WI38 (cell line): ENCODE measurements at regions not wholly inside any gene's neighbourhood (a gene's known extent, or its start where the extent isn't known, plus 50 kb on each side); places are given as distances from the start of the nearest gene placed in this dataset.

Source experiments
- H3K4me3 ChIP-seq: 2 replicates; pipeline ENCODE4 v1.5.1; 2011; ENCODE audit warnings: low read depth, mild to moderate bottlenecking, control low read depth, low read length
- TF ChIP-seq, protein P1 (sequence below): IDR thresholded peaks from 2 replicates; pipeline ENCODE4 v1.5.1; 2012; ENCODE audit warnings: low read depth, mild to moderate bottlenecking, control low read depth, low read length

DNA sequence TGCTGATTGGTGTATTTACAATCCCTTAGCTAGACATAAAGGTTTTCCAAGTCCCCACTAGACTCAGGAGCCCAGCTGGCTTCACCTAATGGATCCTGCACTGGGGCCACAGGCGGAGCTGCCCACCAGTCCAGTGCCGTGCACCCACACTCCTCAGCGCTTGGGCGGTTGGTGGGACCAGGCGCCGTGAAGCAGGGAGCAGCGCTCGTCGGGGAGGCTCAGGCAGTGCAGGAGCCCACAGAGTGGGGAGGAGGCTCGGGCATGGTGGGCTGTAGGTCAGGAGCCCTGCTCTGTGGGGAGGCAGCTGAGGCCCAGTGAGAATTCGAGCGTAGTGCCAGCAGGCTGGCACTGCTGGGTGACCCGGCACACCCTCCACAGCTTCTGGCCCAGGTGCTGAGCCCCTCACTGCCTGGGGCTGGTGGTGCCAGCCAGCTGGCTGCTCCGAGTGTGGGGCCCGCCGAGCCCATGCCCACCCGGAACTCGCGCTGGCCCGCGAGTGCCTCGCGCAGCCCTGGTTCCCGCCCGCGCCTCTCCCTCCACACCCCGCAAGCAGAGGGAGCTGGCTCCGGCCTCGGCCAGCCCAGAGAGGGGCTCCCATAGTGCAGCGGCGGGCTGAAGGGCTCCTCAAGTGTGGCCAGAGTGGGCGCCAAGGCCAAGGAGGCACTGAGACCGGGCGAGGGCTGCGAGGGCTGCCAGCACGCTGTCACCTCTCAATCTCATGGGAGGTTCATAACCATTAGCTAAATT is 475.6 kb upstream of the DCC start:
- TF ChIP-seq, protein P1, sequence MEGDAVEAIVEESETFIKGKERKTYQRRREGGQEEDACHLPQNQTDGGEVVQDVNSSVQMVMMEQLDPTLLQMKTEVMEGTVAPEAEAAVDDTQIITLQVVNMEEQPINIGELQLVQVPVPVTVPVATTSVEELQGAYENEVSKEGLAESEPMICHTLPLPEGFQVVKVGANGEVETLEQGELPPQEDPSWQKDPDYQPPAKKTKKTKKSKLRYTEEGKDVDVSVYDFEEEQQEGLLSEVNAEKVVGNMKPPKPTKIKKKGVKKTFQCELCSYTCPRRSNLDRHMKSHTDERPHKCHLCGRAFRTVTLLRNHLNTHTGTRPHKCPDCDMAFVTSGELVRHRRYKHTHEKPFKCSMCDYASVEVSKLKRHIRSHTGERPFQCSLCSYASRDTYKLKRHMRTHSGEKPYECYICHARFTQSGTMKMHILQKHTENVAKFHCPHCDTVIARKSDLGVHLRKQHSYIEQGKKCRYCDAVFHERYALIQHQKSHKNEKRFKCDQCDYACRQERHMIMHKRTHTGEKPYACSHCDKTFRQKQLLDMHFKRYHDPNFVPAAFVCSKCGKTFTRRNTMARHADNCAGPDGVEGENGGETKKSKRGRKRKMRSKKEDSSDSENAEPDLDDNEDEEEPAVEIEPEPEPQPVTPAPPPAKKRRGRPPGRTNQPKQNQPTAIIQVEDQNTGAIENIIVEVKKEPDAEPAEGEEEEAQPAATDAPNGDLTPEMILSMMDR, result no peak
- H3K4me3 ChIP-seq, result no peak overlapping the region

DNA sequence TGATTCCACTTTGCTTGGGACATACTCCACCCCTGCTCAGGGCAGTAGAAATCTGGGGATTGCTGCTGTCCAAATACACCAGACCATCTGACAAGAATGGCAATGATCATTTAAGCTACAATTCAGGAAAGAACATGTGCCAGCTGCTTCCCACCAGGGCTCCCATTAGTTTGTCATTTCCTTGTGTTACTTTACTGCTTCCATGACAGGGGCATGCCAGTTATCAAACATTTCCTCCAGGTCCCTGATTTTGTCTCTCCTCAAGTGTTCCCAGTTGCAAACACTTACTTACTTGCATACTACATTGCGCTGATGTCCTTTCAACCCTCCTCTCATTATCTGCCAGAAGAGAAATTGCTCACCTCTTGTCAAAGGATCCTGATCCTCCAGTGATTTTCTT is 474.5 kb upstream of the DCC start:
- H3K4me3 ChIP-seq, result no peak overlapping the region
- TF ChIP-seq, protein P1, result no peak

DNA sequence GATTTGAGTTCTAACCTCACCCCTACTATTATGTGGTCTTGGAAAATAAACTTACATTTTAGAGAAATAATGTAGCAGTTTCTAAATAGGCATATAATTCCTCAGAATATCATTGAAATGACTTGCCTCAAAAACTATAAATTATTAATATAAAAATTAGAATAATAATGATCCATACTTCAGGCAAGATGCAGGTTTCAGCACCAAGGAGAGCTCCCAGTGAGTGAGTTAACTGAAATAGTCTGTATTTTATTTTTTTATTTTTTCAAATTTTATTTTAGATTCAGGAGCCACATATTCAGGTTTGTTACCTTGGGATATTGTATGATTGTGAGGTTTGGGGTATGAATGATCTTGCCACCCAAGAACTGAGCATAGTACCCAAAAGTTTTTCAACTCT is 472.2 kb upstream of the DCC start:
- TF ChIP-seq, protein P1, result no peak

DNA sequence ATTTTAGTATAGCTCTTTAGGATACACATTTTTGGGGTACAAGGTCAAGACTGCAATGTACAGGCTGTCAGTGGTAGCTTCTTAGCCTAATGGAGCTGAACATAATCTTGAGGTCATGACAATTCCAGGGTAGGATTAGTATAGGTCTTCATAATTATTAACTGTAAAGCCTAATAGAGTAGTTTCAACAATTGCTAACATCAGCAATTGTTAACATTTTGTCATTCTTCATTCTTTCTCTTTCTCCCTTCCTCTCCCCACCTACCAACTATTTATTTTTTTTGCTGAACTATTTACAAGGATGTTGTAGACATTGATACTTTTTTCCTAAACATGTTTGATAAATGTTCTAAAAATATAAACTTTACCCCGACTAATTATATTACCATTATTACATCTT is 461.3 kb upstream of the DCC start:
- H3K4me3 ChIP-seq, result no peak overlapping the region
- TF ChIP-seq, protein P1, result no peak

More for the DNA sequence above, 472.2 kb upstream of the DCC start:
- H3K4me3 ChIP-seq, result no peak overlapping the region

DNA sequence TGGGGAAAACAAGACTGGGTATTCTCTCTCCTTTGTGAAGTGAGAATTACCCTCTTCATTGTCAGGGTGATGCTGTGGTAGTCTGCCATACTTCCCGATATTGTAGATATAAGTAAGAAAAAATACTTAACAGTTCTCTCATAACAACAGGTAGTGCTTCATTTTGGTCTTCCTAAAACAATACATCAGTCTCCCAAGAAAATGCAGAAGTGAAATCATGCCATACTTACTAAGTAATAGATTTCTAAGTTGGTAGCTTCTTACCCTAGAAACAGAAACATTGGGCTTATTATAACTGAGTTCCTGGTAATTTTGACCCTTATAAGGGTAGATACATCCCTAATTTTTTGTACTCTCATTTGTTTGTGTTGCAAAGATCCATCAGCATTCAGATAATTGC is 460.7 kb upstream of the DCC start:
- TF ChIP-seq, protein P1, result no peak

DNA sequence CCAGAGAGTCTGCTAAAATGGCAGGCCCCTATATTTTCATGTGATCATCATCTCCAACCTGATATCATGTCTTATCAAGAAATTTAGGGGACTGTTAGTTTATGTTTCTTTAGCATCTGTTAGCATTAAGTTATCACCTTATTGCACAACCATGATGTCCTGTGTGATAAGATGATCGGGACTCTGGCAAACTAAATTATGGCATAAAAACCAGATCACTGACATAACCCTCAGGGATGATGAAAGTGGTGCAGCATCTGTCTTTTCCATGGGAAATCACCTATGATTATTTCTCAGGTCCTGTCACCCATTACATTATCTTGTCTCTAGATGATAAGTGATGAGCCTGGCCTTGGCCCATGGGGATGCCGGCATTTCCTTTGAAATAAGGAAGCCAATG is 458.6 kb upstream of the DCC start:
- TF ChIP-seq, protein P1, result no peak
- no peak overlapping the region for H3K4me3 ChIP-seq

More for the DNA sequence above, 460.7 kb upstream of the DCC start:
- H3K4me3 ChIP-seq, result no peak overlapping the region

DNA sequence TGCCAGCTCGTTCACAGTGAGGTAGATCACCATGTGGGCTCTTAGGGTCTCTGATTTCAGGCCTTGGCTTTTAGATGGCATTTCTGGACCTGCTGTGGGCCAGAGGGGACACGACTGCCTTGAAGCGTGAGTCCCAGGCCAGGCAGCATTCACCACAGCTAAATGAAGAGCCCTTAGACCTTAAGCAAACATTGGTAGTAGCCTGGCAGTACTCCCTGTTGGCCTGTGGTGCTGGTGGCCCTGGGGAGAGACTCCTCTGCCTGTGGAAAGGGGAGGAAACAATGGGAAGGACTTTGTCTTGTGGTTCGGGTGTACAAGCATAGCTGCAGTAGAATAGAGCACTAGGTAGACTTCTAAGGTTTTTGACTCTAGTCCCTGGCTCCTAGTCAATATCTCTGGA is 456.0 kb upstream of the DCC start:
- TF ChIP-seq, protein P1, result no peak
- no peak overlapping the region for H3K4me3 ChIP-seq
